Left ventricle myocardium inferior (tissue), 1 donor: ENCODE measurements at regions not wholly inside any gene's neighbourhood (a gene's known extent, or its start where the extent isn't known, plus 50 kb on each side); places are given as distances from the start of the nearest gene placed in this dataset.
A peak's percentile ranks its signal among the peaks of the same experiment; 100 is the strongest.

ENCODE experiments used
- DNase-seq: peaks from one replicate; pipeline ENCODE4 v3.0.0-alpha.2; 2020
- H3K27ac ChIP-seq: fragments of 200-600 bp; replicated peaks from 2 replicates; pipeline ENCODE4 v1.8.0; 2021
- H3K27me3 ChIP-seq: fragments of 200-600 bp; 2 replicates; pipeline ENCODE4 v1.8.0; 2021; ENCODE audit warnings: low read depth
- H3K36me3 ChIP-seq: fragments of 200-600 bp; 2 replicates; pipeline ENCODE4 v1.8.0; 2021
- H3K4me1 ChIP-seq: fragments of 200-600 bp; 2 replicates; pipeline ENCODE4 v1.8.0; 2021
- H3K4me3 ChIP-seq: fragments of 200-600 bp; 2 replicates; pipeline ENCODE4 v1.8.0; 2021; ENCODE audit warnings: mild to moderate bottlenecking, moderate library complexity
- H3K9me3 ChIP-seq: fragments of 200-600 bp; replicated peaks from 2 replicates; pipeline ENCODE4 v1.8.0; 2021
- CTCF ChIP-seq: fragments of 200-600 bp; IDR thresholded peaks from 2 replicates; pipeline ENCODE4 v1.8.0; 2021; ENCODE audit warnings: antibody characterized with exemption, mild to moderate bottlenecking, borderline replicate concordance
- intact Hi-C: fragments of 100-400 bp; cut with micrococcal nuclease; formaldehyde crosslinking; loops from one replicate; pipeline ENCODE4 v1.11.0; 2022
- donor health status: DM: no; HTN: yes; CAD: no; lungs with severe emphysema.

GRCh38 chr6:22146931-22147701 lies 149.7 kb downstream of the PRL start:
- Histone ChIP-seq H3K36me3 (no peaks in the 10 kb centered on the region), H3K4me3 (peak overlapping the region; percentile 55), H3K9me3 (no peaks in the 10 kb centered on the region), H3K4me1 (peaks cover 68% of the 10 kb centered on the region), H3K27ac (no peak overlapping the region), H3K27me3 (no peaks in the 10 kb centered on the region)
- intact Hi-C loops: loop anchor here (10.0 kb wide), 1 partner anchor 552 kb away; the partner anchor contains the start of gene SOX4
- DNase-seq: no peak
- no peak for TF ChIP-seq CTCF

- intact Hi-C loops: loop anchor here (10.0 kb wide), 1 partner anchor 553 kb away; the partner anchor contains the start of gene SOX4
Observed at GRCh38 chr6:22147921-22148776, 148.7 kb downstream of the PRL start.

GRCh38 chr6:22149096-22149495 lies 147.7 kb downstream of the PRL start:
- peaks cover 58% of the 10 kb centered on the region for H3K4me1 ChIP-seq
- DNase-seq: no peak
- no peak overlapping the region for H3K4me3 ChIP-seq
- H3K27me3 ChIP-seq: no peaks in the 10 kb centered on the region
- no peaks in the 10 kb centered on the region for H3K36me3 ChIP-seq
- peak overlapping the region; percentile 14 for H3K27ac ChIP-seq
- intact Hi-C loops: loop anchor here (10.0 kb wide), 1 partner anchor 554 kb away; the partner anchor contains the start of gene SOX4
- no peak for TF ChIP-seq CTCF
- H3K9me3 ChIP-seq: no peaks in the 10 kb centered on the region

More at GRCh38 chr6:22147921-22148776, 148.7 kb downstream of the PRL start:
- H3K36me3 ChIP-seq: no peaks in the 10 kb centered on the region
- H3K4me3 ChIP-seq: peak overlapping the region; percentile 55
- no peak for TF ChIP-seq CTCF
- H3K27ac ChIP-seq: peak overlapping the region; percentile 14
- H3K4me1 ChIP-seq: peaks cover 58% of the 10 kb centered on the region
- no peaks in the 10 kb centered on the region for H3K27me3 ChIP-seq
- DNase-seq: no peak
- no peaks in the 10 kb centered on the region for H3K9me3 ChIP-seq

- intact Hi-C loops: loop anchor here (10.0 kb wide), 1 partner anchor 555 kb away; the partner anchor contains the start of gene SOX4
- TF ChIP-seq CTCF: no peak
- H3K36me3 ChIP-seq: no peaks in the 10 kb centered on the region
- DNase-seq: no peak
- peaks cover 58% of the 10 kb centered on the region for H3K4me1 ChIP-seq
- H3K4me3 ChIP-seq: no peak overlapping the region
- H3K27me3 ChIP-seq: no peaks in the 10 kb centered on the region
- H3K27ac ChIP-seq: no peak overlapping the region
- H3K9me3 ChIP-seq: no peaks in the 10 kb centered on the region
Observed at GRCh38 chr6:22149501-22150367, 147.1 kb downstream of the PRL start.
